ENCODE measurements at regions not wholly inside any gene's neighbourhood (a gene's known extent, or its start where the extent isn't known, plus 50 kb on each side); places are given as distances from the start of the nearest gene placed in this dataset.

DNA sequence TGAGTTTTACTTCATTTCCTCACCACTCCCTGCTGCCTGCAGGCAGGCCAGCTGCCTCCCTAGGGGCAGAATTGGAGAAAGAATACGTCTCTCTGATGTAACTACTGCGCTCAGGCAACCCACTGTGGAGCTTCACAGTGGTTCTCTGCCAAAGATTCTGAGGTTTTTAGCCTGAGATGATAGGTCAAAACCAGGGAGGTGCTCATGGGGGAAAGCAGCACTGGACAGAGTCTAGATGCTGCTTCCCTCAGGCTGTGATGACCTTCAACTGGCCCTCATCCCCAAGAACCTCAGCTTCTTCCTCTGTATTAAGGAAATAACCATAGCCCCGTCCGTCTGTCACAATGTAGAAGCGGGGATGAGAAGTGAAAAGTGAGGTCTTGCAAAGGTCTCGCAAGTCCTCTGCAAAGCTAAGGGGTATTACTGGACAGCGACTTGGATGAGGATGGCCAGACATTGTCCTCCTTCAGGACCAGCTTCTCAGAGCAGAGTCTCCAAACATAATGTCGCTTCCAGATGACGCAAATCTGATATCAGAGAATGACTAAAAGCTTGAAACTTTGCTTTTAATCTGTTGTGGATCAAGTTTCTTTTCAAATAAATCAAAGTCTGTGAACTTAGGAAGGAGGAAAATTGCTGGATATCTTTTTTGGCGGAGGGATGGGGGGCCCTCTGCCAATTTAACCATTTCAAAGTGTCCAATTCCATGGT, 65.9 kb upstream of the ATP5PO start:
- ChIA-PET POLR2A (no interaction called here), CTCF (interaction anchor here (0.6 kb wide), 1 partner anchor 142 kb away, joined by 3 read pairs; no protein-coding TSS in a partner anchor)
- no peak for DNase-seq (ENCODE audit: low read depth, low spot score)
- H3K4me3 ChIP-seq (ENCODE audit: low read depth, low read length) = no peak overlapping the region
- TF ChIP-seq, protein P1, sequence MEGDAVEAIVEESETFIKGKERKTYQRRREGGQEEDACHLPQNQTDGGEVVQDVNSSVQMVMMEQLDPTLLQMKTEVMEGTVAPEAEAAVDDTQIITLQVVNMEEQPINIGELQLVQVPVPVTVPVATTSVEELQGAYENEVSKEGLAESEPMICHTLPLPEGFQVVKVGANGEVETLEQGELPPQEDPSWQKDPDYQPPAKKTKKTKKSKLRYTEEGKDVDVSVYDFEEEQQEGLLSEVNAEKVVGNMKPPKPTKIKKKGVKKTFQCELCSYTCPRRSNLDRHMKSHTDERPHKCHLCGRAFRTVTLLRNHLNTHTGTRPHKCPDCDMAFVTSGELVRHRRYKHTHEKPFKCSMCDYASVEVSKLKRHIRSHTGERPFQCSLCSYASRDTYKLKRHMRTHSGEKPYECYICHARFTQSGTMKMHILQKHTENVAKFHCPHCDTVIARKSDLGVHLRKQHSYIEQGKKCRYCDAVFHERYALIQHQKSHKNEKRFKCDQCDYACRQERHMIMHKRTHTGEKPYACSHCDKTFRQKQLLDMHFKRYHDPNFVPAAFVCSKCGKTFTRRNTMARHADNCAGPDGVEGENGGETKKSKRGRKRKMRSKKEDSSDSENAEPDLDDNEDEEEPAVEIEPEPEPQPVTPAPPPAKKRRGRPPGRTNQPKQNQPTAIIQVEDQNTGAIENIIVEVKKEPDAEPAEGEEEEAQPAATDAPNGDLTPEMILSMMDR (IDR thresholded peaks at IDR 0.05; ENCODE audit: insufficient read depth, low read length, missing control alignments) = no peak

DNA sequence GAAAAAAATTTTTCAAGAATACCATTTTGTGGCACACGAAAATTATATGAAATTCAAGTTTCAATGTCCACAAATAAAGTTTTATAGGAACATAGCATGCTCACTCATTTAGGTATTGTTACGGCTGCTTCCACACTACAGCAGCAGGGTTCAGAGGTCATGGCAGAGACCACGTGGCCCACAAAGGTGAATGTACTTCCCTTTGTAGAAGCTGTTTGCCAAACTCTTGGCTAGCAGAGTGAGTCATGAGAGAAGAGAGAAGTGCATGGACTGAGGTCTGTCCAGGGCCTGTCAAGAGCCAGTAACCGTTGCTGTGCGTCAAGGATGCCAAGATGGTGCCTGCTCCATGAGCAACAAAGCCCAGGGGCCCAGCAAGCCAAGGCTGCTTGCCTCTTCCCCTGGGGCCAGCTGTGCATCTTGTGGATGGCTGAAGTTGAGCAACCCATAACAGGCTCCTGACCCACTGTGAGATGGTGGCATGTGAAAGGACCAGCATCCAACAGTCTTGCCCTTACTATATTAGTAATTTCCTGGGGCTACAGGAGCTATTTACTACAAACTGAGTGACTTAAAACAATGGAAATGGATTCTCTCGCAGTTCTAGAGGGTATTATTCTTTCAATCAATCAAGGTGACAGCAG, 64.8 kb upstream of the ATP5PO start:
- POLR2A ChIA-PET = no interaction called here
- TF ChIP-seq, protein P1 (IDR thresholded peaks at IDR 0.05; ENCODE audit: insufficient read depth, low read length, missing control alignments) = no peak
- no peak for DNase-seq (ENCODE audit: low read depth, low spot score)
- CTCF ChIA-PET = interaction anchor here (0.6 kb wide), 1 partner anchor 10 kb away, joined by 3 read pairs; no protein-coding TSS in a partner anchor
- no peak overlapping the region for H3K4me3 ChIP-seq (ENCODE audit: low read depth, low read length)

DNA sequence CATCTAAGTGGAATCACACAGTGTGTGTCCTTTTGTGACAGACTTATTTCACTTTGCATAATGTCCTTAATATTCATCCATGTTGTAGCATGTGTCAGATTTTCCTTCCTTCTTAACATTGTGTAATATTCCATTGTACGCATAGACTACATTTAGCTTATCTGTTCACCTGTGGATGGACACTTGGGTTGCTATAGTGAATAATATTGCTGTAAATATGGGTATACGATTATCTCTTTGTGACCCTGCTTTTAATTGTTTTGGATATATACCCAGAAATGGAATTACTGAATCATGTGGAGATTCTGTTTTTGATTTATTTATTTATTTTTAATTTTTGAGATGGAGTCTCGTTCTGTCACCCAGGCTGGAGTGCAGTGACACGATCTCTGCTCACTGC, 63.0 kb upstream of the ATP5PO start:
- H3K4me3 ChIP-seq (ENCODE audit: low read depth, low read length) = no peak overlapping the region
- TF ChIP-seq, protein P1 (IDR thresholded peaks at IDR 0.05; ENCODE audit: insufficient read depth, low read length, missing control alignments) = no peak
- CTCF ChIA-PET = no interaction called here
- POLR2A ChIA-PET = no interaction called here
- no peak for DNase-seq (ENCODE audit: low read depth, low spot score)

DNA sequence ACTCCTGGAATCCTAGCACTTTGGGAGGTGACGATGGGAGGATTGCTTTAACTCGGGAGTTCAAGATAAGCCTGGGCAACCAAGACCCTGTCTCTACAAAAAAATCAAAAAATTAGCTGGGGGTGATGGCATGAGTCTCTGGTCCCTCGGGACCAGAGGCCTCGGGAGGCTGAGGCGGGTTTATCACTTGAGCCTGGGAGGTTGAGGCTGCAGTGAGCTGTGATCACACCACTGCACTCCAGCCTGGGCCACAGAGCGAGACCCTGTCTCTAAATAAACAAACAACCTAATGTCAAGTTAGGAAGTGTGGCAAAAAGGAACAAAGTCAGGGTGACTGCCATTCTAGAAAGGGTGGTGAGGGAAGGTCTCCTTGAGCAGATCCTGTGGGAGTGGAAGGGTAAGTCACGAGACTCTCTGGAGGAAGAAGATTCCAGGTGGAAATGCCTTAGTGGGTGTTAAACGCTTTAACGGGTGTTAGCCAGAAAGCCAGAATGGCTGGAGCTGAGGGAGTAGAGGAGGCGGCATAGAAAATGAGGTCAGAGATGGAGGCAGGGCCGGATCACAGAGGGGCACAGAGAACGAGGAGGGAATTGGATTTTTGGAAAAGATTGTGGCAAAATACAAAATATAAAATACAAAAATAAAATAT, 62.2 kb upstream of the ATP5PO start:
- no peak for DNase-seq (ENCODE audit: low read depth, low spot score)
- no peak overlapping the region for H3K4me3 ChIP-seq (ENCODE audit: low read depth, low read length)
- TF ChIP-seq, protein P1 (IDR thresholded peaks at IDR 0.05; ENCODE audit: insufficient read depth, low read length, missing control alignments) = no peak
- ChIA-PET POLR2A (interaction anchor here (1.7 kb wide), 1 partner anchor 95 kb away, joined by 8 read pairs; the partner anchor contains the start of genes MRPS6 and SLC5A3), CTCF (interaction anchor here (1.0 kb wide), 2 partner anchors 9 to 370 kb away, joined by 4 read pairs; no protein-coding TSS in a partner anchor)

DNA sequence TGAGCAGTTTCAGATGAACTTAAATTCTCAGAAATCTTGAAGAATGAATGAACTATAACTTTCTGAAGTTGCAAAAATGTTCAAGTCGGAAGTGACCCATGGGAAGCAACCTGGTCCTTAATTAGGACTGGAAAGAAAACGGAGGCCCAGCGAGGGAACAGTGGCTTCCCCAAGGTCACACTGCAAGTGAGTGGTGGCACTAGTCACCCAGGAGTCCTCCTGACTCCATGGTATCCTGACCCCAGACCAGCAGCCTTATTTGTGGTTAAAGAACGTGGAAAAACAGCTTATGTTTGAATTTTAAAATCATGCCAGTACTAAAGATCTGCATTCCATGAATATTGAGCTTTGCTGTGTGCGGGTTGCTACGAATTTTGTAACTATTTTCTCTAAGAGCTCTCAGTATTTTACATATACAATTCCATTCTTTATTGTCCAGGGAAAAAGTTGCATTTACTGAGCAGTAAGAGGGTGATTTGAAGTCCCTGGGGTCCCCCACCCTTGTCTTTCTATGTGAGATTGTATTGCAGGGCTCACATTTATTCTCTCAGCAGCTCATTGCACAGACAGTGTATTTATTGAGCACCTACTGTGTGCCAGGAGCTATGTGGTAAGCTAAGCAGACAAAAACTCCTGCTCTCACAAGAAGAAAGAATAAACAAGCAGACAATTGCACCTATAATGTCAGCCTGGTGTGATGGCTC, 61.6 kb upstream of the ATP5PO start:
- H3K4me3 ChIP-seq (ENCODE audit: low read depth, low read length) = peak overlapping the region; percentile 21; the same call in 1 of the 2 replicates
- TF ChIP-seq, protein P1 (IDR thresholded peaks at IDR 0.05; ENCODE audit: insufficient read depth, low read length, missing control alignments) = no peak
- ChIA-PET CTCF (interaction anchor here (1.0 to 1.4 kb wide), 4 partner anchors 10 to 370 kb away, joined by 3 to 4 read pairs (median 4); no protein-coding TSS in a partner anchor), POLR2A (interaction anchor here (0.9 to 1.7 kb wide), 3 partner anchors 53 to 123 kb away, joined by 3 to 8 read pairs (median 5); partner anchors contain the start of genes MRPS6 and SLC5A3)
- DNase-seq (ENCODE audit: low read depth, low spot score) = no peak

Measured in AG04449 (cell line).